Trophoblast cell (in vitro differentiated cells and primary cell): ENCODE measurements at regions not wholly inside any gene's neighbourhood (a gene's known extent, or its start where the extent isn't known, plus 50 kb on each side); places are given as distances from the start of the nearest gene placed in this dataset.

Experiments used
- DNase-seq, 2 donors: peaks; one replicate each; pipeline ENCODE4 v3.0.0-alpha.2; 2016
- H2AFZ ChIP-seq: 2 replicates; pipeline ENCODE4 v1.6.1; 2013; ENCODE audit warnings: low read length, moderate library complexity, mild to moderate bottlenecking; ENCODE audit not compliant: insufficient read depth, poor library complexity
- H2AK5ac ChIP-seq: 2 replicates; pipeline ENCODE4 v1.6.1; 2013; ENCODE audit warnings: mild to moderate bottlenecking, low read length
- H2BK120ac ChIP-seq: 2 replicates; pipeline ENCODE4 v1.6.1; 2013; ENCODE audit warnings: low read length, mild to moderate bottlenecking, moderate library complexity; ENCODE audit not compliant: insufficient read depth, poor library complexity
- H2BK12ac ChIP-seq: 2 replicates; pipeline ENCODE4 v1.6.1; 2013; ENCODE audit warnings: mild to moderate bottlenecking, low read length, moderate library complexity
- H2BK5ac ChIP-seq: 2 replicates; pipeline ENCODE4 v1.6.1; 2013; ENCODE audit warnings: low read length, low read depth, moderate library complexity, mild to moderate bottlenecking; ENCODE audit not compliant: poor library complexity
- H3K14ac ChIP-seq: 2 replicates; pipeline ENCODE4 v1.6.1; 2013; ENCODE audit warnings: mild to moderate bottlenecking, low read length
- H3K18ac ChIP-seq: 2 replicates; pipeline ENCODE4 v1.6.1; 2013; ENCODE audit warnings: mild to moderate bottlenecking, low read length
- H3K23ac ChIP-seq: 2 replicates; pipeline ENCODE4 v1.6.1; 2013; ENCODE audit warnings: low read length
- H3K27ac ChIP-seq: 2 replicates; pipeline ENCODE4 v1.5.1; 2013; ENCODE audit warnings: low read depth, mild to moderate bottlenecking, inconsistent platforms, low read length, moderate library complexity
- H3K27me3 ChIP-seq: 2 replicates; pipeline ENCODE4 v1.6.1; 2013; ENCODE audit warnings: inconsistent platforms, mild to moderate bottlenecking, low read length, moderate library complexity; ENCODE audit not compliant: insufficient read depth
- H3K36me3 ChIP-seq, 2 experiments: 1 replicate in 1 of 2; 2 replicates in 1 of 2; pipeline ENCODE4 v1.6.1; 2013; ENCODE audit warnings: low read length in 2 of 2, mild to moderate bottlenecking in 2 of 2, moderate library complexity in 1 of 2; ENCODE audit not compliant: insufficient read depth in 2 of 2, control insufficient read depth in 1 of 2
- H3K4ac ChIP-seq: 2 replicates; pipeline ENCODE4 v1.6.1; 2013; ENCODE audit warnings: low read depth, mild to moderate bottlenecking, low read length, moderate library complexity
- H3K4me1 ChIP-seq, 2 experiments: 1 replicate in 1 of 2; 2 replicates in 1 of 2; pipeline ENCODE4 v1.6.1; 2013; ENCODE audit warnings: low read length in 2 of 2, mild to moderate bottlenecking in 2 of 2, moderate library complexity in 1 of 2; ENCODE audit not compliant: insufficient read depth in 2 of 2, control insufficient read depth in 1 of 2
- H3K4me2 ChIP-seq: 2 replicates; pipeline ENCODE4 v1.6.1; 2013; ENCODE audit warnings: inconsistent platforms, mild to moderate bottlenecking, low read length, moderate library complexity
- H3K4me3 ChIP-seq: 2 replicates; pipeline ENCODE4 v1.5.1; 2013; ENCODE audit warnings: mild to moderate bottlenecking, low read depth, low read length, inconsistent platforms
- H3K79me1 ChIP-seq: one replicate; pipeline ENCODE4 v1.6.1; 2013; ENCODE audit warnings: low read length
- H3K79me2 ChIP-seq: 2 replicates; pipeline ENCODE4 v1.6.1; 2013; ENCODE audit warnings: low read length, mild to moderate bottlenecking; ENCODE audit not compliant: control insufficient read depth, insufficient read depth, poor library complexity
- H3K9ac ChIP-seq: 2 replicates; pipeline ENCODE4 v1.6.1; 2013; ENCODE audit warnings: mild to moderate bottlenecking, low read length
- H3K9me3 ChIP-seq: 2 replicates; pipeline ENCODE4 v1.6.1; 2013; ENCODE audit warnings: low read depth, mild to moderate bottlenecking, control low read depth, inconsistent platforms, low read length; ENCODE audit not compliant: insufficient read depth
- H4K12ac ChIP-seq: 2 replicates; pipeline ENCODE4 v1.6.1; 2013; ENCODE audit warnings: low read depth, mild to moderate bottlenecking, low read length, moderate library complexity
- H4K8ac ChIP-seq: 2 replicates; pipeline ENCODE4 v1.6.1; 2013; ENCODE audit warnings: low read depth, mild to moderate bottlenecking, low read length, moderate library complexity
- H4K91ac ChIP-seq: one replicate; pipeline ENCODE4 v1.6.1; 2013; ENCODE audit warnings: low read depth, mild to moderate bottlenecking, low read length, moderate library complexity
- WGBS: extraction: QIAGEN DNeasy Blood & Tissue Kit; methylation state at CpG from one replicate; pipeline ENCODE4 v1.1.7; 2013; ENCODE audit warnings: missing lambda C conversion rate; ENCODE audit not compliant: insufficient read length, insufficient coverage; ENCODE audit errors: extremely low coverage; 5-methylcytosine and 5-hydroxymethylcytosine counted together

DNA sequence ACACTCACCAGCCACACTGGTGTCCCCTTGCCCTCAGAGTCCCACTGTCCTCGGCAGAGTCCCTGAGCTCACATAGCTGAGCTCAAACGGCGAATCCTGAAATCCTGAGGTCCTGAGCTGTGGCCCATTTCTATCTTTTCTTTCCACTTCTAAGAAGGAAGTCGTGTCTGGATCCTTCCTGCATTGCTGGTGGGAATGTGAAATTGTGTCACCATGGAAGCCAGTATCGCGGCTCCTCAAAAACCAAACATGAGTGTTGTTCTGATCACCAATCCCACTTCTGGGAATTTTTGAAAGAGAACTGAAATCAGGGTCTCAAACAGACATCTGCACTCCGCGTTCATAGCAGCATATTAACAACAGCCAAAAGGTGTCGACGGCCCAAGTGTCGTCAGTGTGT, 244.7 kb downstream of the EIPR1 start:
- Histone ChIP-seq H3K4me2 (no peak overlapping the region), H2BK5ac (no peak overlapping the region), H4K91ac (no peak overlapping the region), H3K9ac (no peak overlapping the region), H3K9me3 (peaks cover 9% of the 10 kb centered on the region), H3K23ac (no peak overlapping the region), H3K79me2 (no peaks in the 10 kb centered on the region), H3K4ac (no peak overlapping the region), H2AFZ (no peak overlapping the region), H3K4me3 (no peak overlapping the region), H3K27ac (no peak overlapping the region), H3K18ac (no peak overlapping the region), H4K12ac (no peak overlapping the region), H4K8ac (no peak overlapping the region), H2AK5ac (no peak overlapping the region), H2BK120ac (no peak overlapping the region), H3K79me1 (no peaks in the 10 kb centered on the region), H3K36me3 (no peaks in the 10 kb centered on the region), H3K27me3 (no peaks in the 10 kb centered on the region), H3K14ac (no peak overlapping the region), H2BK12ac (no peak overlapping the region), H3K4me1 (no peaks in the 10 kb centered on the region)
- DNase-seq, result no peak
- no CpG with 5 or more reads among the region's 11 CpGs for WGBS

DNA sequence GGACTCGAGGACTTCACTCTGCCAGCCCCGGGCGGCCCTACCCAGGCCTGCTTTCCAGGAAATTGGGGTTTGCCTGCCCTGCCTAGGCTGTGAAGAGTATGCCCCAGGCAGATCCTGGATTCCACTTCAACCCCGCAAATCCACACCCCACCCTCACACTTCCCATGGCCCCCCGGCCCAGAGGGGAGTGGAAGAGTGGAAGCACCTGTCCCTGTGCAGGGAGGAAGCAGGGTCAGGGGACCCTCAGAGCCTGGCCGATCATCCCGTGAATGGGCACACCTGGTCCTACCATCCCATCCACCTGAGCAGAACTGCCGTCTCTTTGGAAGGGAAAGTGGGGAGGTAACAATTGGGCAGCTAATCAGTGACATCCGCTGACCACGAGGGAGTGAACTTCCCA, 245.2 kb downstream of the EIPR1 start:
- H4K91ac ChIP-seq, result no peak overlapping the region
- H3K9me3 ChIP-seq, result peaks cover 7% of the 10 kb centered on the region
- H2BK12ac ChIP-seq, result no peak overlapping the region
- H3K79me1 ChIP-seq, result no peaks in the 10 kb centered on the region
- H2BK5ac ChIP-seq, result no peak overlapping the region
- no peak overlapping the region for H3K23ac ChIP-seq
- DNase-seq, result no peak
- H3K18ac ChIP-seq, result no peak overlapping the region
- no CpG with 5 or more reads among the region's 10 CpGs for WGBS
- H4K8ac ChIP-seq, result no peak overlapping the region
- H4K12ac ChIP-seq, result no peak overlapping the region
- H3K79me2 ChIP-seq, result no peaks in the 10 kb centered on the region
- H3K36me3 ChIP-seq, result no peaks in the 10 kb centered on the region
- H2BK120ac ChIP-seq, result no peak overlapping the region
- no peak overlapping the region for H3K27ac ChIP-seq
- no peaks in the 10 kb centered on the region for H3K27me3 ChIP-seq
- H3K14ac ChIP-seq, result no peak overlapping the region
- H3K4ac ChIP-seq, result no peak overlapping the region
- no peak overlapping the region for H3K4me3 ChIP-seq
- H3K4me1 ChIP-seq, result no peaks in the 10 kb centered on the region
- no peak overlapping the region for H2AK5ac ChIP-seq
- no peak overlapping the region for H3K4me2 ChIP-seq
- H2AFZ ChIP-seq, result no peak overlapping the region
- H3K9ac ChIP-seq, result no peak overlapping the region

GRCh38 chr2:3131636-3132326, 245.8 kb downstream of the EIPR1 start:
- H3K4me2 ChIP-seq, result no peak overlapping the region
- H2AFZ ChIP-seq, result no peak overlapping the region
- no peak overlapping the region for H4K91ac ChIP-seq
- H3K79me2 ChIP-seq, result no peaks in the 10 kb centered on the region
- no peaks in the 10 kb centered on the region for H3K79me1 ChIP-seq
- H3K27ac ChIP-seq, result no peak overlapping the region
- H3K4ac ChIP-seq, result no peak overlapping the region
- H3K9me3 ChIP-seq, result peaks cover 5% of the 10 kb centered on the region
- H2BK12ac ChIP-seq, result no peak overlapping the region
- H2AK5ac ChIP-seq, result no peak overlapping the region
- no CpG with 5 or more reads among the region's 22 CpGs for WGBS
- H4K12ac ChIP-seq, result no peak overlapping the region
- no peaks in the 10 kb centered on the region for H3K36me3 ChIP-seq
- H3K27me3 ChIP-seq, result no peaks in the 10 kb centered on the region
- no peak overlapping the region for H3K14ac ChIP-seq
- no peak overlapping the region for H4K8ac ChIP-seq
- H3K23ac ChIP-seq, result no peak overlapping the region
- H3K4me3 ChIP-seq, result no peak overlapping the region
- no peak overlapping the region for H3K18ac ChIP-seq
- no peak for DNase-seq
- no peak overlapping the region for H2BK120ac ChIP-seq
- H3K4me1 ChIP-seq, result no peaks in the 10 kb centered on the region
- H3K9ac ChIP-seq, result no peak overlapping the region
- H2BK5ac ChIP-seq, result no peak overlapping the region

DNA sequence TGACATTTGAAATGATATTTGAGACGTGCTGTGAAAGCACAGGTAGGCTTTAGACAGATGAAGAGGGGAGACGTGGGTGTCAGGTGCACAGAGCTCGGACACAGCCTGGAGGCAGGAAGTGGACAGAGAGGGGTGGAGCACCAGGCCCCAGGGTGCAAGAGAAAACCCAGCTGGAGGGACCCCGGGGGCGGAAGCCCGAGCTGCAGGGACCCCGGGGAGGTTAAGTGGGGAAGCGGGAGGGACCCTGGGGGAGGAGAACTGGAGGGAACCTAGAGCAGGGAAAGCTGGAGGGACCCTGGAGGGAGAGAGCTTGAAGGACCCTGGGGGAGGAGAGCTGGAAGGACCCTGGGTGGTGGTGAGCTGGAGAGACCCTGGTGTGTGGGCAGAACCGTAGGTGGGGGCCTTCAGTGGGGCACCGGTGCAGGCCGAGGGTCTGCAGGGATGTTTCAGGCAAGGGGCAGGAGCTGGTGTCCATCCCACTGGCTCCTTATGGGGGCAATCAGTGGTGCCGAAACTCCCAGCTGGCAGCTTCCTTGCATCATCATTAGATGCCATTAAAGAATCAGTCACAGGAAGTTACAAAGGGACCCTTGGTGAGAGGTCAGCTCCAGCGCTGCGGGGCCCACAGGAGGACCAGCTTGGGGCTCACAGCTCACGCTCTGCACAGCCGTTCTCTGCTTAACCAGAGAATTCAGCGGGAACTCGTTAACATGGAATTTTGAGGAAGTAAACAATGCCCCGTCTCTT, 246.6 kb downstream of the EIPR1 start:
- no CpG with 5 or more reads among the region's 19 CpGs for WGBS
- H2BK12ac ChIP-seq, result no peak overlapping the region

More for the DNA sequence above, 246.6 kb downstream of the EIPR1 start:
- Histone ChIP-seq H3K4me3 (no peak overlapping the region), H3K9ac (no peak overlapping the region), H3K4ac (no peak overlapping the region), H4K12ac (no peak overlapping the region), H3K4me1 (no peaks in the 10 kb centered on the region), H2AK5ac (no peak overlapping the region), H3K27ac (no peak overlapping the region), H3K36me3 (no peaks in the 10 kb centered on the region), H2BK5ac (no peak overlapping the region), H3K9me3 (peaks cover 6% of the 10 kb centered on the region), H3K79me1 (no peaks in the 10 kb centered on the region), H3K18ac (no peak overlapping the region), H2AFZ (no peak overlapping the region), H3K14ac (no peak overlapping the region), H3K4me2 (no peak overlapping the region), H2BK120ac (no peak overlapping the region), H3K27me3 (no peaks in the 10 kb centered on the region), H3K23ac (no peak overlapping the region), H4K8ac (no peak overlapping the region), H3K79me2 (no peaks in the 10 kb centered on the region), H4K91ac (no peak overlapping the region)
- no peak for DNase-seq
